ENCODE measurements at regions not wholly inside any gene's neighbourhood (a gene's known extent, or its start where the extent isn't known, plus 50 kb on each side); places are given as distances from the start of the nearest gene placed in this dataset.

DNA sequence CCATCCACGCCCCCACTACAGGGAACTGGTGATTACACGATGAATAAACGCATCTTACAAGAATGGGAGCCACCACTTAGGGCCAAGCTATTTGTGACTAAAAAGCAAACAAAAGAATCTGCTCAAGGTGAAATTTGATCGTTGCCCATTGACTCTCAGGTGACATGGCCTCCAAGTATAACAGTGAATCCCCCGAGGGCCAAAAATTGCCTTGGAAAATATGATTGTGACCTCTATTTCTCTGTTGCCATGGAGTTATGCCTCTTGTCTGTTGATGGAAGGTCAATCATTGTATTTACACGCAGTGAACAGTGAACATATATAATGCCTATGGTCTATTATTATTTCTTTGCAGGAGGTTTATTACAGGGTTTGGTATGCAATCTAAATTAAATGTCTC is 282.3 kb downstream of the KLF6 start:
- Histone ChIP-seq H2BK5ac (ENCODE audit: low read length) (no peak overlapping the region), H4K8ac (ENCODE audit: low read depth, low read length) (no peak overlapping the region), H3K79me2 (ENCODE audit: control insufficient read depth, insufficient read depth, low read length) (no peaks in the 10 kb centered on the region), H3K4me1 (ENCODE audit: control insufficient read depth, low read depth, low read length) (peaks cover 2% of the 10 kb centered on the region), H3K56ac (ENCODE audit: low read length) (no peak overlapping the region), H2BK15ac (replicated peaks; ENCODE audit: low read depth) (no peak overlapping the region), H3K36me3 (ENCODE audit: control insufficient read depth, insufficient read depth, low read length) (no peaks in the 10 kb centered on the region), H2AK5ac (ENCODE audit: low read length) (no peak overlapping the region), H3K18ac (ENCODE audit: low read length) (no peak overlapping the region), H3K9ac (ENCODE audit: low read length) (no peak overlapping the region), H3K27ac (ENCODE audit: low read depth, low read length) (no peak overlapping the region), H3K4me2 (ENCODE audit: low read length) (no peak overlapping the region), H3K4ac (ENCODE audit: low read depth, low read length) (no peak overlapping the region), H3K4me3 (ENCODE audit: low read length) (no peak overlapping the region), H3K79me1 (ENCODE audit: low read length) (no peaks in the 10 kb centered on the region), H3K23ac (ENCODE audit: low read length) (no peak overlapping the region), H3K27me3 (ENCODE audit: insufficient read depth, low read length, poor library complexity) (no peaks in the 10 kb centered on the region), H4K5ac (ENCODE audit: low read length) (no peak overlapping the region), H2BK120ac (ENCODE audit: low read depth, low read length) (no peak overlapping the region)
- no CpG with 5 or more reads among the region's 6 CpGs for WGBS (ENCODE audit: extremely low coverage, insufficient coverage, low lambda C conversion rate)
- DNase-seq = peak; percentile 37

DNA sequence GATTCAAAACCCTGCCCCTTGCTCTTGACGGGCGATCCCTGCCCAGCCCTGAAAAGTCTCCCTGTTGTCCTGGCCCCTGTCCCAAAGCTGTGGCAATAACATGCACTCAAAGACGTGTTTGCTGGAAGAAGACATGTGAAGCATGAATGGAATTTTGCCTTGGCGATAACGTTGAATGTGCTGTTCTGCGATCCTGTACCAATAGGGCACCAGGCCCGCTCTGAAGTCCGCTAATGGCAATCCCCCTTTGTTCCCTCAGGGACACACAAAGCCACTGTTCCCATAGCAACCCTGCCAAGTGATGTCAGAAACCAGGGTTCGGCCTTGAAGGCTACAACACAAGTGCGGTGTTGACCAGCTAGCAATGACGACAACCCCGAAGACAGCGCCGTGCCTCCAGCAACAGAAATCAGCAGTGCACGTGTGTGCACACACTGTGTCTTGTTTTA is 284.6 kb downstream of the KLF6 start:
- H2AK5ac ChIP-seq (ENCODE audit: low read length) = no peak overlapping the region
- no peak overlapping the region for H4K5ac ChIP-seq (ENCODE audit: low read length)
- H3K9ac ChIP-seq (ENCODE audit: low read length) = no peak overlapping the region
- H2BK5ac ChIP-seq (ENCODE audit: low read length) = no peak overlapping the region
- H3K23ac ChIP-seq (ENCODE audit: low read length) = no peak overlapping the region
- no peak overlapping the region for H3K4me3 ChIP-seq (ENCODE audit: low read length)
- no peak overlapping the region for H3K4me2 ChIP-seq (ENCODE audit: low read length)
- H3K79me2 ChIP-seq (ENCODE audit: control insufficient read depth, insufficient read depth, low read length) = no peaks in the 10 kb centered on the region
- H3K79me1 ChIP-seq (ENCODE audit: low read length) = no peaks in the 10 kb centered on the region
- peaks cover 9% of the 10 kb centered on the region for H3K4me1 ChIP-seq (ENCODE audit: control insufficient read depth, low read depth, low read length)
- H3K27ac ChIP-seq (ENCODE audit: low read depth, low read length) = no peak overlapping the region
- H3K56ac ChIP-seq (ENCODE audit: low read length) = no peak overlapping the region
- H4K8ac ChIP-seq (ENCODE audit: low read depth, low read length) = no peak overlapping the region
- no peak overlapping the region for H3K4ac ChIP-seq (ENCODE audit: low read depth, low read length)
- no peaks in the 10 kb centered on the region for H3K36me3 ChIP-seq (ENCODE audit: control insufficient read depth, insufficient read depth, low read length)
- H2BK120ac ChIP-seq (ENCODE audit: low read depth, low read length) = no peak overlapping the region
- H2BK15ac ChIP-seq (replicated peaks; ENCODE audit: low read depth) = no peak overlapping the region
- peak; percentile 94 for DNase-seq
- no CpG with 5 or more reads among the region's 15 CpGs for WGBS (ENCODE audit: extremely low coverage, insufficient coverage, low lambda C conversion rate)
- H3K18ac ChIP-seq (ENCODE audit: low read length) = no peak overlapping the region
- no peaks in the 10 kb centered on the region for H3K27me3 ChIP-seq (ENCODE audit: insufficient read depth, low read length, poor library complexity)

DNA sequence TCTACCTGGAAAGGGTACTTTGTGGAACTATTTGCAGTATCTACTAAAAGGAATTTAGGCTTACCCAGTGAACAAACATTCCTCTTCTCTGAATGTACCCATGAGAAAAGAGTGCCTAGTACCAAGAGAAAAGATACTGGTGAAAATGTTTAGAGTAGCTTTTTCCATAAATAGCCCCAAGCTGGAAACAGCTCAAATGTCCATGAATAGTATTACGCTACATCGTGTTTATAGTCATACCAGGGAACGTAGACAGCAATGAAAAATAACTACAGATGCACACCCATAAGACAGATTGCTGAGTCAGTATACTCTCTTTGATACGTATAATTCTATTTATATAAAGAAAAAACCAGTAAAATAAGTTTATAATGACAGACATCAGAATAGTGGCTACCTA is 285.9 kb downstream of the KLF6 start:
- no peaks in the 10 kb centered on the region for H3K36me3 ChIP-seq (ENCODE audit: control insufficient read depth, insufficient read depth, low read length)

DNA sequence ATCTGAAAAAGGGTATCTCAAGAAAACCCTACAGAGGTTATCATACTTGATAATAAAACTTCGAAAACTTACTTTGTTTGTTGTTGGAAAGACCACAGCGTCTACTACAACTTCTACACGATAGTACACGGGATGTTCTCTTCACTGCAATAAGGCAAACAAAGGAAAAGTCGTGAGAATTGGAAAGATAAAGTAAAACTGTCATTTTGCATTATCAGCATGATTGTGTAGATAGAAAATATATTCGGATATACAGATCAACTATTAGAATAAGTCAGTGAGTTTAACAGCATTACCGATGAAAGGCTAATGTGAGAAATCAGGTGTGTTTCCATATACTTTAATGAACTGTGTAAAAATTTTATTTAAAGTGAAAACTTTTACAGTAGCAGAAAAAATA is 287.4 kb downstream of the KLF6 start:
- no peaks in the 10 kb centered on the region for H3K79me2 ChIP-seq (ENCODE audit: control insufficient read depth, insufficient read depth, low read length)
- no peak overlapping the region for H3K27ac ChIP-seq (ENCODE audit: low read depth, low read length)
- no peak overlapping the region for H2BK5ac ChIP-seq (ENCODE audit: low read length)
- H3K9ac ChIP-seq (ENCODE audit: low read length) = no peak overlapping the region
- no peak overlapping the region for H2AK5ac ChIP-seq (ENCODE audit: low read length)
- H3K4me1 ChIP-seq (ENCODE audit: control insufficient read depth, low read depth, low read length) = peaks cover 7% of the 10 kb centered on the region
- WGBS (ENCODE audit: extremely low coverage, insufficient coverage, low lambda C conversion rate) = no CpG with 5 or more reads among the region's 7 CpGs
- H3K4me3 ChIP-seq (ENCODE audit: low read length) = no peak overlapping the region
- H2BK120ac ChIP-seq (ENCODE audit: low read depth, low read length) = no peak overlapping the region
- H3K18ac ChIP-seq (ENCODE audit: low read length) = no peak overlapping the region
- no peak overlapping the region for H3K4ac ChIP-seq (ENCODE audit: low read depth, low read length)
- no peak overlapping the region for H4K5ac ChIP-seq (ENCODE audit: low read length)
- no peak for DNase-seq
- H4K8ac ChIP-seq (ENCODE audit: low read depth, low read length) = no peak overlapping the region
- no peak overlapping the region for H3K4me2 ChIP-seq (ENCODE audit: low read length)
- H2BK15ac ChIP-seq (replicated peaks; ENCODE audit: low read depth) = no peak overlapping the region
- no peaks in the 10 kb centered on the region for H3K27me3 ChIP-seq (ENCODE audit: insufficient read depth, low read length, poor library complexity)
- H3K23ac ChIP-seq (ENCODE audit: low read length) = no peak overlapping the region
- H3K56ac ChIP-seq (ENCODE audit: low read length) = no peak overlapping the region
- H3K79me1 ChIP-seq (ENCODE audit: low read length) = no peaks in the 10 kb centered on the region
- H3K36me3 ChIP-seq (ENCODE audit: control insufficient read depth, insufficient read depth, low read length) = no peaks in the 10 kb centered on the region

More for the DNA sequence above, 285.9 kb downstream of the KLF6 start:
- no peak overlapping the region for H2BK120ac ChIP-seq (ENCODE audit: low read depth, low read length)
- no peak overlapping the region for H3K4ac ChIP-seq (ENCODE audit: low read depth, low read length)
- peaks cover 9% of the 10 kb centered on the region for H3K4me1 ChIP-seq (ENCODE audit: control insufficient read depth, low read depth, low read length)
- no peaks in the 10 kb centered on the region for H3K79me1 ChIP-seq (ENCODE audit: low read length)
- H3K27me3 ChIP-seq (ENCODE audit: insufficient read depth, low read length, poor library complexity) = no peaks in the 10 kb centered on the region
- H3K4me3 ChIP-seq (ENCODE audit: low read length) = no peak overlapping the region
- no peak overlapping the region for H3K56ac ChIP-seq (ENCODE audit: low read length)
- H3K23ac ChIP-seq (ENCODE audit: low read length) = no peak overlapping the region
- no peak overlapping the region for H4K8ac ChIP-seq (ENCODE audit: low read depth, low read length)
- WGBS (ENCODE audit: extremely low coverage, insufficient coverage, low lambda C conversion rate) = no CpG with 5 or more reads among the region's 4 CpGs
- H3K79me2 ChIP-seq (ENCODE audit: control insufficient read depth, insufficient read depth, low read length) = no peaks in the 10 kb centered on the region
- no peak overlapping the region for H3K9ac ChIP-seq (ENCODE audit: low read length)
- no peak overlapping the region for H2BK5ac ChIP-seq (ENCODE audit: low read length)
- H2AK5ac ChIP-seq (ENCODE audit: low read length) = no peak overlapping the region
- no peak overlapping the region for H2BK15ac ChIP-seq (replicated peaks; ENCODE audit: low read depth)
- DNase-seq = peak; percentile 25
- no peak overlapping the region for H3K18ac ChIP-seq (ENCODE audit: low read length)
- no peak overlapping the region for H4K5ac ChIP-seq (ENCODE audit: low read length)
- H3K27ac ChIP-seq (ENCODE audit: low read depth, low read length) = no peak overlapping the region
- H3K4me2 ChIP-seq (ENCODE audit: low read length) = no peak overlapping the region

DNA sequence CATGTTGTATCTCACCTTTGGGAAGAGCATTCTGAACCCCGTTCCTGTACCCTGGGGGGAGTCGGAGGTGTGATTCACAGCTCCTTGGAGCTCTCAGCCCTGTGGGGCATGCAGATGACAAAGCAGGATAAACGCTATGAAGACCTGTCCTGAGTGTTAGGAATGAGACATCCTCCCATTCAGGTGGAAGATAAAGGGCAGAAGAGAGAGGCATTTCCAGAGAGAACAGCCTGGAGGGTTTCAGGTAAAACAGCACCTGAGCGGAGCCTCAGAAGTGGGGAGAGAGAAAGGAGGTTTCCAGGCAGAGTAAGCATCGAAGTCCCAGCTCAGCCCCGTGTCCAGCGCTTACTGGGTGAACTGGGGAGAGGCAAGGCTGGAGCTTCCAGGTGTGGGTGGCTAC is 288.9 kb downstream of the KLF6 start:
- H3K9ac ChIP-seq (ENCODE audit: low read length) = no peak overlapping the region
- no CpG with 5 or more reads among the region's 7 CpGs for WGBS (ENCODE audit: extremely low coverage, insufficient coverage, low lambda C conversion rate)
- H4K5ac ChIP-seq (ENCODE audit: low read length) = no peak overlapping the region
- H3K56ac ChIP-seq (ENCODE audit: low read length) = peak overlapping the region; percentile 20
- no peak overlapping the region for H3K23ac ChIP-seq (ENCODE audit: low read length)
- peak; percentile 82 for DNase-seq
- no peak overlapping the region for H2BK5ac ChIP-seq (ENCODE audit: low read length)
- H4K8ac ChIP-seq (ENCODE audit: low read depth, low read length) = no peak overlapping the region
- H3K27ac ChIP-seq (ENCODE audit: low read depth, low read length) = no peak overlapping the region
- peaks cover 7% of the 10 kb centered on the region for H3K4me1 ChIP-seq (ENCODE audit: control insufficient read depth, low read depth, low read length)
- no peaks in the 10 kb centered on the region for H3K36me3 ChIP-seq (ENCODE audit: control insufficient read depth, insufficient read depth, low read length)
- no peak overlapping the region for H3K4ac ChIP-seq (ENCODE audit: low read depth, low read length)
- no peak overlapping the region for H2BK15ac ChIP-seq (replicated peaks; ENCODE audit: low read depth)
- H2BK120ac ChIP-seq (ENCODE audit: low read depth, low read length) = peak overlapping the region; percentile 85
- no peak overlapping the region for H3K4me2 ChIP-seq (ENCODE audit: low read length)
- H3K79me1 ChIP-seq (ENCODE audit: low read length) = no peaks in the 10 kb centered on the region
- H3K4me3 ChIP-seq (ENCODE audit: low read length) = no peak overlapping the region
- no peaks in the 10 kb centered on the region for H3K79me2 ChIP-seq (ENCODE audit: control insufficient read depth, insufficient read depth, low read length)
- H2AK5ac ChIP-seq (ENCODE audit: low read length) = no peak overlapping the region
- H3K27me3 ChIP-seq (ENCODE audit: insufficient read depth, low read length, poor library complexity) = no peaks in the 10 kb centered on the region
- H3K18ac ChIP-seq (ENCODE audit: low read length) = no peak overlapping the region

DNA sequence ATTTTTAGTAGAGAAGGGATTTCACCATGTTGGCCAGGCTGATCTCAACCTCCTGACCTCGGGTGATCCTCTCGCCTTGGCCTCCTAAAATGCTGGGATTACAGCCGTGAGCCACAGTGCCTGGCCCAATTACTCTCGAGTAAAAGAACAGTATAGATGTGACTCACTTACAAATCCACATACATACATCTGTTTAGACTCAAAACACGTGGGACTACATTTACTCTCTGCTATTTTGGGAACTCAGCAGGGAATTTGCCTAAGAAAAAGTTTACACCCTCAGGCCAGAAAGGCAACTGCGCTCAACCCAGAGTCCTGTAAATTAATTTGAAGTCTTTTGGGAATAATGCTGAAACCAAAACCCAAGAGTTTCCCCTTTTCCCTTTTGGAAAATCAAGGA is 289.7 kb downstream of the KLF6 start:
- Histone ChIP-seq H2AK5ac (ENCODE audit: low read length) (no peak overlapping the region), H3K4me1 (ENCODE audit: control insufficient read depth, low read depth, low read length) (peaks cover 7% of the 10 kb centered on the region), H3K4me2 (ENCODE audit: low read length) (no peak overlapping the region), H2BK15ac (replicated peaks; ENCODE audit: low read depth) (no peak overlapping the region), H2BK5ac (ENCODE audit: low read length) (no peak overlapping the region), H3K27ac (ENCODE audit: low read depth, low read length) (no peak overlapping the region), H3K79me2 (ENCODE audit: control insufficient read depth, insufficient read depth, low read length) (no peaks in the 10 kb centered on the region), H3K79me1 (ENCODE audit: low read length) (no peaks in the 10 kb centered on the region), H3K4me3 (ENCODE audit: low read length) (no peak overlapping the region), H4K8ac (ENCODE audit: low read depth, low read length) (no peak overlapping the region), H3K27me3 (ENCODE audit: insufficient read depth, low read length, poor library complexity) (no peaks in the 10 kb centered on the region), H3K18ac (ENCODE audit: low read length) (no peak overlapping the region), H2BK120ac (ENCODE audit: low read depth, low read length) (no peak overlapping the region), H3K4ac (ENCODE audit: low read depth, low read length) (no peak overlapping the region), H3K23ac (ENCODE audit: low read length) (no peak overlapping the region), H3K56ac (ENCODE audit: low read length) (no peak overlapping the region), H4K5ac (ENCODE audit: low read length) (no peak overlapping the region), H3K9ac (ENCODE audit: low read length) (no peak overlapping the region), H3K36me3 (ENCODE audit: control insufficient read depth, insufficient read depth, low read length) (no peaks in the 10 kb centered on the region)
- DNase-seq = peak; percentile 42
- WGBS (ENCODE audit: extremely low coverage, insufficient coverage, low lambda C conversion rate) = no CpG with 5 or more reads among the region's 6 CpGs

Measured in mesendoderm (in vitro differentiated cells).